Putamen (tissue), 1 donor: ENCODE measurements at regions not wholly inside any gene's neighbourhood (a gene's known extent, or its start where the extent isn't known, plus 50 kb on each side); places are given as distances from the start of the nearest gene placed in this dataset.
"Not testable (repeated sequence)": the region's sequence is repeated elsewhere in the genome, so short reads cannot be mapped to it uniquely, and the experiment has no call there.

Experiments
- DNase-seq: peaks from one replicate; pipeline ENCODE4 v3.0.0-alpha.2; 2016; ENCODE audit warnings: low spot score

DNA sequence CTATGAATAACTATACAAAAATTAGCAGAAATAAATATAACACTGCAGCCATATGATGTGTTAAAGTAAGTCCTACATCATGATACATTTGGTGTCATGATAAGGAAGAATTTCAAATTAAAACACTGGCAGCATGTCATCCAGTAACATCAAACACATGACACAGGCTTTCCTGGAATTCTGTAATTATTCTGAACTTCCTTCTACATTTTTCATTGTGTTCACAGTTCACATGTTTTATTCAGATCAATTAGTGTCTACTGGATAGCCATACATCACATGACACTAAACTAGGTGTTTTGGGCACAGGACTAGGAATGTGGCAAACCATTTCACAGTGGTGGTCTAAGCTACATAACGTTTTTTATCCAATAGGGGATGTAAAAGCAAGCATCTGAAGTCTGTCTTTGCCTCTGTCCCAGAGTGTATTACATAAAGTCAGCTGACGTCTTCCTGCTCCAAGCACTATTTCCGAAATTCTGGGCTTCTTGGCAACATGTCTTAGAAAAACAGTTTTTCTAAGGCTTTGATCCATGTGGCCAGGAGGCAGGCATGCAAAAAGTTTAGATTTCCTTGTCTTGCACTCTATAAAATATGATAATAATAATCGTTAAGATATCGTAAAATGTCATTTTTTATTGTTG is 707.9 kb downstream of the CENPC start:
- no peak for DNase-seq

DNA sequence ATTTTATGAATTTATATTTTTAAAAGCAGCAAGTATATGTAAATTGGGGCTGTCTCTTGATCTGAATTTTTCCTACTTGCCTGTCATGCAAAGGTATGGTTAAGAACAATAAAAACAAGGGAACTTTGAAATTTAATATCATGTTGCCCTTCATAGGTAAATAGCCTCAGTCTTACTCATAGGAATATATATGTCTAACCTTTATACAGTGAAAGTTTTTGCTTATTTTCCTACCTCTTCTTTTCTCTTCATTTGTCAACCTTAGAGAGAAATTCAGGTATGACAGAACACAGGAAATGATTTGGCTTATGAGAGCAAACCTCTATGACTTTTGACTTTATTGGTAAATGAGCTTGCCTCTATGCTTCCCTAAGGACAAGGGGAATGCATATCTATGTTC is 716.0 kb downstream of the CENPC start:
- DNase-seq, result no peak

DNA sequence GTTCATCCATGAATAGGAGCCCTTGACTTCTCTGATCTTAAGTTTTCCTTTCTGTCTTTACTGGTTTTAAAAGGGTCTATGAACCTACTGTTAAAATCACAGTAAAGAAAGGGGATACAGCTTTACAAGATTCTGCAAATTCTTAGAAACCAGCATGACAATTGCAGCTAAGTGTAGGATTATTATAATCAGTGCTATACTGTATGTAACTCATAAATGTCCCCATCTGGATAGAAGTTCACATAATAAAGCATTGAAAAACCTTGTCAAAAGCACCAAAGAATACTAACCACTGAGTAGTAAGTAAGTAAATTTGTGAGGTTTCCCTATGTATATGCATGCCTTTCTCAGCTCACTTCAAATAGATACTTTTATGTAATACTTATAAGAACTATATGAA is 724.6 kb downstream of the CENPC start:
- DNase-seq, result no peak

DNA sequence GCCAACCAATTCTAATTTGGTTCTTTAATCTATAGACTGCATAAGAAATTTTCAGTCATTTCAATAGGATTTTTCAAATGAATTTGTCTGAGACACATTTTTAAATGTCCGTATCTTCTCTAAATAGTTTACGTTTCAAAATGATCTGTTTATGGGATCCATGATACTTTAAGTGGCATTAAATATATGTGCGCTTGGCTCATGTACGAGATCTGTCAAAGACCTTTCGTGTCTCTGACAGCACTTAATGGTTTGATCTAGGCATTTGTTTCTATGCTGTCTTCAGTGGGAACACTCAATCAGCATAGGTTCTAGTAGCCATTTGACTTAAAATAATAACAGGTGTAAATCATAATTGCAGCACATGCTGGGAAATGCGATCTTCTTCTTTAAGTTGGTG is 731.0 kb downstream of the CENPC start:
- no peak for DNase-seq

DNA sequence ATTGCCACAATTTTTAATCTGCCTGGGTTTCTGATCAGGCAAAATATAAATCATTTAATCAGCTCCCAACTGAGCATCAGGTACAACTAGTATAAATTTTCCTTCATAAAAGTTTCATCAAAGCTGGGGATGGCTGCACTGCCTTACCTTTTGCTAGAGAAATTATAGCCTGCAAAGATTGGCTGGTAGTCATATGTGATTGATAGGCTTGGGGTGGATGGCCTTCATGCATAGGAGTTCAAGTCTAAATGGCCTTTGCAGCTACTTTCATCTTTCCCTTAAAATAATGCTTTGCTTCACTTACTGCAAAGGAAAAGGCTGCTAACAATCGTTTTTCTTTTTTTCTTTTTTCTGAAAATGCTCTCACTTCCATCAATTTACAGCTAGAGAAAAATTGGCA is 739.7 kb downstream of the CENPC start:
- DNase-seq, result no peak

DNA sequence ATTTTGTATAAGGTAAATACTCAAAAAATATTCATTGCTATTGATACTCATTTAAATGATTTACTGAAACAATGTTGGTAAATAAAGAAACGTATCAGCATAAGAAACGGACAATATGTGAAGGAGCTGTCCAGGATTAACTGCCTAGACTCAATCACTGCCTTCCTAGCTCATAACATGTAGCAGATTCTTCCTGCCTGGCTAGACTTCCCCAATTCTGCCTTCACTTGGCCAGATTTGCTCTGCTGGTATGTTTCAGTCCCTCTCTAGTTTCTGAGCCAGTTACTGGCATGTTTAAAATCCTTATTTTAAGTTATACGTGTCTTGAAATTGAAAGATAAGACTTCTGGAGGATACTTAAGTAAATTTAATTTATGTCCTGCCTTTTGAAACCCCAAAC is 740.3 kb downstream of the CENPC start:
- DNase-seq, result no peak

DNA sequence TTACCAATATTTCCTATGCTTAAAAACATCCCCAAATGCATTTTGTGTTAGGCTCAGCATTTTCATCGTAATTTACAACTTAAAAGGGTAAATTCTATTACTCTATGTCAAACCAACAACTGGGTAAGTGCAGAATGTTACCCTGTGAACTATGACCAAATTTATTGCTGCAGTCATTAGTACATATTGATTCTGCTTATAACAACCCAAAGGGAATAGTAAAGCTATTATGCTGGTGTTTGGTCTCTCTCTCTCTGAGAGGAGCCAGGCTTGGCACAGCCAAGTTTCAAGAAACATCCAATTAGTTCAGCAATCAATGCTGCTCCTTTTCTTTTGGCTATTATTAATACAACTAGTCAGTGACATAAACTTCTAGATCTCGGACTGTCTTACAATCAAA is 747.7 kb downstream of the CENPC start:
- DNase-seq, result no peak

DNA sequence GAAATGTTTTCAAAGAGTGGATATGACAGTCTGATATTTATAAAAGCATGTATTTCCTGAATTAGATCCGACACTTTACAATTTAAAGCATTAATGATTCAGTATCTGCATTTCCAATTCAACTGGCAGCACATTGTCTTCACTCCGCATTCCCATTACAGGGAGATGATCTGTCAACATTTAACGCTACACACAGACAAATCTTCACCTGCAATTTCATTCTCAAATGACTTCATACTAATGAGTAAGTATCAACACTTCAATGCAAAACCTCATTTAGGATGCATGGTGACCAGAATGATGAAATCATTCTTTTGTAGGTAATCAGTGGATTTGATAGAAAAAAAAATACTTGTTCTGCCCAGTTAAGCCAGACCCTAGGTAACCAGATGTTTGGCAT is 749.6 kb downstream of the CENPC start:
- DNase-seq, result no peak

DNA sequence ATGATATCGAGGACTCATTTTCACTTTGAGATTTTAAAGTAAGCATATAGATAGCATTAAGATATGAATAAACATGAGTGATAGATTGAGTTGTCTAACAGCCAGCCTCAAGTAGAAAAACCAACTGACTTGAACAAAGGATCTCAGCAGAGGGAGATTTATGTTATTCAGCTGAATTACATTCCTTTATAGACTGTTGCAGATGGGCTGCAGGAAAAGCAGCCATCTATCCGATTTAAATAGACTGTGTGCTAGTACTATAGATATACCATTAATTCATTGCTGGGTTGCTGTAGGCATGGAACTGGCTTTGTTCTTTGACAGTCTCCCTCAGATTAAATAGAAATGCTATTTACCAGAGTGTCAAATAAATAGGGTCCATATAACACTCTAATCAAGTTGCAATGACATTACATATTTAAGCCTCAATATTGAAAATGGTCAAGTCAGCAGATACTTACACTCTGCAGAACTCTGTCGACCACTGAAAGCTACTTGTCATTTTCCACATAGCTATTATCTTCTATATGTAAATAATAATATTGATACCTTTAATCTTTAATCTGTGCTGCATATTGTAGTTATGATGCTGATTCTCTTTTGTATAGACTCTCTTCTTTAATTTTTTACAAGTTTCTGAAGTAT is 750.8 kb downstream of the CENPC start:
- DNase-seq, result no peak

DNA sequence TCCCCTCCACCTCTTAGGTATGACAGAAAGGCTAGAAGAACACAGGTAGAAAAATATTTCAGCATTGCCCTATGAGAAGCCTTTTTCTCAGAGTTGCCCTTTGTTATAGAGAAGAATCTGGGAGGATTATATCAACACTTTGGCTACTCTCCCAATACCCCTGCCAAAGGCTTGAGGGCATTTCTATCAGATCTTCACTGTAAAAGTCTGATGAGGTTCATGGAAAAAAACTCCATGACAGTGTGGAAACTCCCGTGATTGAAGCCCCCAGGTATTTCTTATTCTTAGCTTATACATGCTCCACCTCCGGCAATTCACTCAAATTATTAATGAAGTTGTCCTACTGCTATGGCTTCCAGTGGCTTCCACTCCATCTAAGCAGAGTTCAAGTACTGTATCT is 753.6 kb downstream of the CENPC start:
- no peak for DNase-seq

DNA sequence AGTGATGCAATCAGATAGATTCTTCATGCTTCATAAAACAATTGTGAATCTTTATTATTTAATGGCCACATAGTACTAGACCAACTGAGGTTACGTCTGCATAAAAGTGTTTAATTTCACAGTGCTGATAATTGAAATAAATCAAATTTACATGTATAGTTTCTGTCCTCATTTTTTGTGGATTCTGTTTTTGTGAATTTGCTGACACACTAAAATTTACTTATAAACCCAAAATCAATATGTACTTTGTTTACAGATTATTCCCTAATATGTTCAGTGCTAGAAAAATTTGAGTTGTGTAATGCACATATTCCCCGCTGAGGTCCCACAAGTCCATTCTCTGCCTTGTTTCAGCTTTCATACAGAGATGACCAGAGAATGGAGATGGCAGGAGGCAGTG is 759.8 kb downstream of the CENPC start:
- DNase-seq, result no peak

DNA sequence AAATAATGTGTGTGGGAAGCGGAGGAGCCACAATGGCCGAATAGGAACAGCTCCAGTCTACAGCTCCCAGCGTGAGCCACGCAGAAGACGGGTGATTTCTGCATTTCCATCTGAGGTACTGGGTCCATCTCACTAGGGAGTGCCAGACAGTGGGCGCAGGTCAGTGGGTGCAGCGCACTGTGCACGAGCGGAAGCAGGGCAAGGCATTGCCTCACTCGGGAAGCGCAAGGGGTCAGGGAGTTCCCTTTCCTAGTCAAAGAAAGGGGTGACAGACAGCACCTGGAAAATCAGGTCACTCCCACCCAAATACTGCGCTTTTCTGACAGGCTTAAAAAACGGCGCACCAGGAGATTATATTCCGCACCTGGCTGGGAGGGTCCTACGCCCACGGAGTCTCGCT is 762.6 kb downstream of the CENPC start:
- not testable (repeated sequence) for DNase-seq

DNA sequence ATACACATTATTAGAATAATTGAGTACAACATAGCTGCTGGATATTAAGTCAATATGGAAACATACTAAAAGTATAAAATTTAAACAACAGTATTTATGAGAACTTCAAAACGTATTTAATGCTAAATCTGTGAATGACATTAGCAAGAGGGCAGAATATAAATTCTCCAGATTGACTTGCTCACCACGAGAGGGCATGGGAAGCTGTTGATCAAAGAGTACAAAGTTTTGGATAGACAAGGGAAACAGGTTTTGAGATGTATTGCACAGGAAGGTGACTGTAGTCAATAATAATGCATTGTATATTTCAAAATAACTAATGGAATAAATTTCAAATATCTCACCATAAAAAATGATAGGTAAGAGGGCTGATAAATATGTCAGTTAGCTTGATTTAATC is 768.2 kb downstream of the CENPC start:
- no peak for DNase-seq

DNA sequence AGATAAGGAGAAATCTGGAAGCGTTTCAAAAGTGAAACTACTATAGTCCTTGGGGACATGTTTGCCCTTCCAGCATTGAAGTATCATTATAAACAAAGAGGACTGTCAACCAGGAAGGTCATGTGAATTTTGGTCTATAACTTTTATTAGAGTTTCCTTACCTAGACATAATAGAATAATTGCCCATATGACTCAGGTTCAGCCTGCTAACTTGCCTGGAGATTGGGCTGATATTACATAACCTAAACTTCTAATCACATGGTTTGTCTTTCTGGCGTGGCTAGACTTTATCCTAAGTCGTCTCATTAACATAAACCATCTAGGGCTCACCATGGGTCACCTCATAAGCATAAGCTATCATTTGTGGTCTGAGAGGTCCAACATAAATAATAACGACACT is 775.9 kb downstream of the CENPC start:
- no peak for DNase-seq

DNA sequence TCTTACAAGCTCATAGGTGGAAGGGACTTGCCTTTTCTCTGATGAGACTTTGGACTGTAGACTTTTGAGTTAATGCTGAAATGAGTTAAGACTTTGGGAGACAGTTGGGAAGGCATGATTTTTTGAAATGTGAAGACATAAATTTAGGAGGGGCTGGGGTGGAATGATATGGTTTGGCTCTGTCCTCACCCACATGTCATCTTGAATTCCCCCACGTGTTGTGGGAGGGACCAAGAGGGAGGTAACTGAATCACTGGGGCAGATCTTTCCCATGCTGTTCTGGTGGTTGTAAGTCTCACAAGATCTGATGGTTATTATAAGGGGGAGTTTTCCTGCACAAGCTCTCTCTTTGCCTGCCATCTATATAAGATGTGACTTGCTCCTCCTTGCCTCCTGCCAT is 777.9 kb downstream of the CENPC start:
- no peak for DNase-seq

DNA sequence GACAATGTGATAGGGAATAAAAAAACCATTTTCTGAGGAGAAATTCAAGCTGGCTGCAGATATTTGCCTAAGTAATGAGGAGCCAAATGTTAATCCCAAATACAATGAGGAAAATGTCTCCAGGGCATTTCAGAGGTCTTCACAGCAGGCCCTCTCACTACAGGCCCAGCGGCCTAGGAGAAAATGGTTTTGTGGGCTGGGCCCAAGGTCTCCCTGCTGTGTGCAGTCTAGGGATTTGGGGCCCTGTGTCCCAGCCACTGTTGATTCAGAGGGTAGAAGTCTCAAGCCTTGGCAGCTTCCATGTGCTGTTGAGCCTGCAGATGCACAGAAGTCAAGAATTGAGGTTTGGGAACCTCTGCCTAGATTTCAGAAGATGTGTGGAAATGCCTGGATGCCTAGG is 778.7 kb downstream of the CENPC start:
- no peak for DNase-seq

DNA sequence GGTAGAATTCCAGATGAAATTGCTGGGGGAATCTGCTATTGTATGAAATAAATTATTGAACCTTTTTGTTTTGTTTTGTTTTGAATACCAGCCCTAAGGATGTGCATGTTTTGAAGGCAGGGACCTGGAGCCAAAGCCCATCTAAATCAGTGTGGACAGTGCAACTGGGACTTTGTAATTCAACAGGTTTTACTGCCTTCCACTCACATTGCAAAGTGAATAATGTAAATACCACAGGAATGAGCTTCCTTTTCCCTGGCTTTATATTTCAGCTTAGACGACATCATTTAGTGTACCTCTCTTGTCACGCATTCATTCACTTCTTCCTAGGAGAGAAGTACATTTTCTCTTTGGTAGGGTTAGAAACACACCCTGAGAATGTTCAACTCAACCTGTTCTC is 795.0 kb downstream of the CENPC start:
- DNase-seq, result no peak

DNA sequence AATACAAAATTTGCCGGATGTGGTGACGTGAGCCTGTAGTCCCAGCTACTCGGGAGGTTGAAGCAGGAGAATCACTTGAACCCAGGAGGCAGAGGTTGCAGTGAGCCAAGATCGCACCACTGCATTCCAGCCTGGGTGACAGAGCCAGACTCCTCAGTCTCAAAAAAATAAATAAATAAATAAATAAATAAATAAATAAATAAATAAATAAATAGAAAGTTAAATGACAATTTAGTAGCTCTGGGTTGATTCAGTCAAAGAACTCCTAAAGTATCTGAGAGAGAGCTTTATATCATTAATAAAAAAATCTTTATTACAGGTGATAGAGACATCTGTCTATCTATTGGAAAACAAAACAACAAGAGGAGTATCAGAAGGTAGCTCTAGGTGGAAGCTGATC is 798.4 kb downstream of the CENPC start:
- not testable (repeated sequence) for DNase-seq

DNA sequence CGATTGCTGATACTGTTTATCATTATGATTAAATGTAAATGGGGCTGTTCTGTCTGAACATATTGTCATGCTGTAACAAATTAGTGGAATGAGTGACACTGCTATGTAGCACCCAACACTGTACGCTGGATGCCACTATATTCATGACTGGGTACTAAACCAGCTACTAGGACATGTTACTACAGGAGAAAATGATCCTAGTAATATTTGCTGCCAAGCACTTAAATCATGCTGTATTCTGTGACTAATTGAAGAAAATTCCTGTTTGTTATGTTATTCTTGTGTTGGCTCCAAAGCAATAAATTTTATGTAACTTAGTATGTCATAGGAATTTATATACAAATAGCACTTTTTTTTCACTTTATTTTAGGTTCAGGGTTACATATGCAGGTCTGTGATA is 804.2 kb downstream of the CENPC start:
- no peak for DNase-seq

DNA sequence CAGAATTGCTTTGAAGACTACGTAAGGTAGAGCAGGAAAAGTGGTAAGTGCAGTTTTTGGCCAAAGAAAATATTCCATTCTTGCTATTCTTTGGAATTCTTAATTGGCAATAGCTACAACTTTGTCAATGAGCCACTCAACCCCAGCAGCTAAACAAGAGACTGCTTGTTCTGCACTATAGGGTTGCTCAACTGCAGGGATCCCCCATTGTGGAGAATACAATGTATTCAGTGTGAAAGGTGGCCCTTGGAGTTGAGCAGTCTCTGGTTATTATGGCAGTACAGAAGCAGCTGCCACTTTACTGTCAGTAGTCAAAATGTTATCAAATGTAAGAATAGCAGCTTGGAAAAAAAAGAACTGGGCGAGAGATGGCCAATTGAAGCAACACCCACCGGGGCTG is 808.7 kb downstream of the CENPC start:
- peak; percentile 16 for DNase-seq

DNA sequence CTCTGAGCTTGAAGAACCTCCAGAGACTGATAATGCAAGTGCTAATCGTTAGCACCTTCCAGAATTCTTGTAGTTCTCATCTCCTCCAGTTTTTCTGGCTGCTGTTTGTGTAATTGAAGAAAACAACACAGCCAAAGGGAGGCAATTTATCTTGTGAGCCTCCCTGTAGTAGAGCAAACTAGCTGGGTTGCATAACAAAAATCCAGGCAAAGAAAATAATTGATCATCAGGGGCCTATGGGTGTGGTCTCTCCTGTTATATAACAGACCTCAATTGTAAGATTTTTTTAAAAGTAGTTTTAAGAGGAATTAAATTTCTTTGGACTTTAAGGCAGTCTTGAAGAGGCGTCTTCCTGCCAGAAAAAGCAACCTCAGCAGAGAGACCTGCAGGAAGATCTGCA is 817.0 kb downstream of the CENPC start:
- DNase-seq, result no peak

DNA sequence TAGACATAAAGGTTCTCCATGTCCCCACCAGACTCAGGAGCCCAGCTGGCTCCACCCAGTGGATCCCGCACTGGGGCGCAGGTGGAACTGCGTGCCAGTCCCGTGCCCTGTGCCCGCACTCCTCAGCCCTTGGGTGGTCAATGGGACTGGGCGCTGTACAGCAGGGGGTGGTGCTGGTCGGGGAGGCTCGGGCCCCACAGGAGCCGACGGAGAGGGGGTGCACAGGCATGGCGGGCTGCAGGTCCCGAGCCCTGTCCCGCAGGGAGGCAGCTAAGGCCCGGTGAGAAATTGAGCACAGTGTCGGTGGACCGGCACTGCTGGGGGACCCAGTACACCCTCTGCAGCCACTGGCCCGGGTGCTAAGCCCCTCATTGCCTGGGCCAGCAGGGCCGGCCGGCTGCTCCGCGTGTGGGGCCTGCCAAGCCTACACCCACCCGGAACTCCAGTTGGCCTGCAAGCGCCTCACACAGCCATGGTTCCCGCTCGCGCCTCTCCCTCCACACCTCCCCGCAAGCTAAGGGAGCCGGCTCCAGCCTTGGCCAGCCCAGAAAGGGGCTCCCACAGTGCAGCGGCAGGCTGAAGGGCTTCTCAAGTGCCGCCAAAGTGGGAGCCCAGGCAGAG is 832.9 kb downstream of the CENPC start:
- not testable (repeated sequence) for DNase-seq

DNA sequence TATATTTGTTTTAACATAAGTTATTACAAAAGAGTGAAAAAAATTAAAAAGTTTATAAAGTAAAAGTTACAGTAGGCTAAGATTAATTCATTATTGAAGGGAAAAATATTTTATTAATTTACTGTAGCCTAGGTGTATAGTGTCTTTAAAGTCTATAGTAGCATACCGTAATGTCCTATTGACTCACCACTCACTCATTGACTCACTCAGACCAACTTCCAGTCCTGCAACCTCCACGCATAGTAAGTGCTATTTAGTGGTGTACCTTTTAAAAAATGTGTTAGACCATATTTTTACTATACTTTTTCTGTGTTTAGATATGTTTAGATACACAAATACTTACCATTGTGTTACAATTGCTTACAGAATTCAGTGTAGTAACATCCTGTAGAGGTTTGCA is 841.1 kb downstream of the CENPC start:
- no peak for DNase-seq

DNA sequence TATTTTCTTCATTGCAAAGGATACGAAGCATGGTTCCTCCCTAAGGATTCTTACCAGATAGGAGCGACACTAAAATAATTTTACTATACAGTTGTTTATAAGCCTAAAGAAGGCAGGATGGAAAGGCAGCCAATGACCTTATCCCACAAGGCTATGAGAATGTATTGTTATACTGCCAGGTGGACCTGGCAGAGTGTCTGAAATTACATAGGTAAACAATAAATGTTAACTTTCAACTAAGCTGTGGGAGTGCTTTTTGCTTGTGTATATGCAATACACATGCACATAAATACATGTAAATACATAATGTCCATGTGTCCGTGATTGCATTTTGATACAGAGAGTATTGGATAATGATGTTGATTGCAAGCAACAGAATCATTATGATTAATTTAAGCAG is 850.6 kb downstream of the CENPC start:
- no peak for DNase-seq
